ENCODE measurements at regions not wholly inside any gene's neighbourhood (a gene's known extent, or its start where the extent isn't known, plus 50 kb on each side); places are given as distances from the start of the nearest gene placed in this dataset.

GRCh38 chr18:22060361-22060760 is 109.0 kb upstream of the GATA6 start:
- TF ChIP-seq CTCF (IDR thresholded peaks at IDR 0.05) (no peak), POLR2A (IDR thresholded peaks at IDR 0.05) (no peak)
